OCI-LY1 (cell line): ENCODE measurements at regions not wholly inside any gene's neighbourhood (a gene's known extent, or its start where the extent isn't known, plus 50 kb on each side); places are given as distances from the start of the nearest gene placed in this dataset.

Source experiments
- CTCF ChIP-seq: fragments of 200-600 bp; sonication (generic), shearing (Covaris generic); IDR thresholded peaks from 2 replicates; pipeline ENCODE4 v1.5.1; 2017; ENCODE audit warnings: mild to moderate bottlenecking, antibody characterized with exemption, low read length, moderate library complexity, mixed read lengths
- EZH2 ChIP-seq: fragments of 200-600 bp; sonication (generic), shearing (Covaris generic); IDR thresholded peaks from 2 replicates; pipeline ENCODE4 v1.8.0; 2017; ENCODE audit warnings: borderline replicate concordance, mixed run types, mild to moderate bottlenecking, antibody characterized with exemption, low read length, moderate library complexity, mixed read lengths

DNA sequence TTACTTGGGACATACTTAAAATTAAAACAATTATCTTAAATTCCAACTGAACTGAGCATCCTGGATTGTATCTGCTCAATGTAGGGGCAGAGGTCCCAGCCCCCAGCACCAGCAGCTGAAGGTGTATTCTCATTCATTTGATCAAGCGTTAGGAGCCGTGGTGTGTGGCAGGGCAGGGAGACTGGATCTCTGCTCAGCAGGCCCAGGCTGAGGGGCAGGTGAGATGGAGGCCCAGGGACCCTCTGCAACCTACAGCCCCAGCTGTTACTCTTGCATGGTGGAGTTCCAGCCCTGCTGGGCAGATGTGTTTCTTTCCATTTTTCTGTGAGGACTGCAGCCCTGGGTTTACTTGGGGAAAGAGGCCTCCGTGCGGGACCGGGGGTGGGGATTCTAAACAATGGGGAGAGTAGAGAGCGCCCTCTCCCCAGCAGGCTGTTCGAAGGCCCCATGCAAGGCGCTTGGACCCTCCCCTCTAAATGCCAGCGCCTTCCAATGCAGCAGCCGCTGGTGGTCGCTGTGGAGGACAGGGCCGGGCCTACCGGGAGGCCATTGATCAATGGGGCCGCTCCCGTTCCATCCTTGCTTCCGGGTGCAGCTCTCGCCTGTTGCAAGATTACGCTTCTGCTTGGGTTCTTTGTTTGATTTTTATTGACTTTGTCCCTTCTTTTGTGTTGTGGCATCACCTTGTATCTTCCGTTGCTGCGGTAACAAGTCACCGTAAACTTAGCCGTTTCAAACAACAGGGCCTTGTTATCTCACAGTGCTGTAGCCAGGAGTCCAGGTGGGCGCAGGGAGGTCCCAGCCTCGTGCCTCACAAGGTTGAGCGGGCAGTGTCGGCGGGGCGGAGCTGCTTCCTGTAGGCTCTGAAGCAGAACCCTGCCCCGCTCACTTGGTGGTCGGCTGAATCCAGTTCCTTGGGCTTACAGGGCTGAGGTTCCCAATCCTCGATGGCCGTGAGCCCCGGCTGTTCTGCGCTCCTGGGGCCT lies 134.8 kb upstream of the PHACTR3 start:
- TF ChIP-seq CTCF: no peak
- no peak for TF ChIP-seq EZH2
